ENCODE measurements at regions not wholly inside any gene's neighbourhood (a gene's known extent, or its start where the extent isn't known, plus 50 kb on each side); places are given as distances from the start of the nearest gene placed in this dataset.
"Not testable (repeated sequence)": the region's sequence is repeated elsewhere in the genome, so short reads cannot be mapped to it uniquely, and the experiment has no call there.

DNA sequence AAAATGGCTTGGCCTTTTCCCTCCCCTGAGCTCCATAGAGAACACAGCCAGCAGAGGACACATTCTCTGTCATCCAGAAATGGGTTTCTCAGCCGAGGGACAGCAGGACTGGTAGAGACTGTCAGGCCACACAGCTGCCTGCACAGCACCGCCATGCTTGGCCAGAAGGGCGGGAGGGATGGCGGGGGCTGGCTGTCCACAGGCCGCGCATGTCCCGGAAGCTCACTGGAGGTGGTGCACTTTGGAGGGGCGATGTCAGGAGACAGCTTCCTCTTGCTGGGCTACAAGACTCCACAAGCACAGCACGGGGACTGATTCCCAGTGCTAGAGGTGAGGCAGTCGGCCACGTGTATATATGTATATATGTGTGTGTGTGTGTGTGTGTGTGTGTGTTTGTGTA lies 125.3 kb downstream of the GOLGA6L4 start:
- H3K4me3 ChIP-seq (ENCODE audit: low read depth, low read length) = not testable (repeated sequence)

DNA sequence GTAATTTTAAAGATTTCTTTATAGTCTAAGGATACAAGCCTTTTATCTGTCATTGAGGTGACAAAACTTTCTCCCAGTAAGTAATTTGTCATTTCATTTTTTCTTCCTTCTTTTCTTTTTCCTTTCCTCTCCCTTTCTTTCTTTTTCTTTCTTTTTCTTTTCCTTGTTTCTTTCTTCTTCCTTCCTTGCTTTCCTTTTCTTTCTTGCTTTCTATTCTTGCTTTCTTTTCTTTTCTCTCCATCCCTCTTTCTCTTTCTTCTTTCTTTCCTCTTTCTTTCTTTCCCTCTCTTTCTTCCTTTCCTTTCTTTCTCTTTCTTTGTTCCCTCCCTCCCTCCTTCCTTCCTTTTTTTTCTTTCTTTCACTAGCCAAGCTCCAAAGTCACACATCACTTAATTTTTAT lies 148.8 kb downstream of the GOLGA6L4 start:
- H3K4me3 ChIP-seq (ENCODE audit: low read depth, low read length) = not testable (repeated sequence)

More for the DNA sequence above, 125.3 kb downstream of the GOLGA6L4 start:
- not testable (repeated sequence) for DNase-seq (ENCODE audit: low read depth)

DNA sequence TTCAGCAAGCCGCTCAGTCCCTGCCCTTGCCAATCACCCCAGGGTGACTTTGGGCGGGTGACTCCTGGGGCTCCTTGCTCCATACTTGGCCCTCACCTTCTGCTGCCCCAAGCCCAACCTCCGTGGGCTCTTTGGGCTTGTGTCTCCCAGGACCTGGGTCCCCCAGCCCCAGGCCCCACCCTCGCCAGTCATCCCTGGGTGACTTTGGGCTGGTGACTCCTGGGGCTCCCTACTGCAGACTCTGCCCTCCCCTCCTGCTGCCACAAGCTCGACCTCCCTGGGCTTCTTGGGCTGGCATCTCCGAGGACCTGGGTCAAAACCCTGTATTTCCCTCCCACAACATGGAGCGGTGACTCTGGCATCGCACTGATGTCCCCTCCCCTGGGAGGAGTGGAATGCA lies 151.5 kb downstream of the GOLGA6L4 start:
- no peak overlapping the region for H3K4me3 ChIP-seq (ENCODE audit: low read depth, low read length)
- DNase-seq (ENCODE audit: low read depth) = no peak

More for the DNA sequence above, 148.8 kb downstream of the GOLGA6L4 start:
- not testable (repeated sequence) for DNase-seq (ENCODE audit: low read depth)

DNA sequence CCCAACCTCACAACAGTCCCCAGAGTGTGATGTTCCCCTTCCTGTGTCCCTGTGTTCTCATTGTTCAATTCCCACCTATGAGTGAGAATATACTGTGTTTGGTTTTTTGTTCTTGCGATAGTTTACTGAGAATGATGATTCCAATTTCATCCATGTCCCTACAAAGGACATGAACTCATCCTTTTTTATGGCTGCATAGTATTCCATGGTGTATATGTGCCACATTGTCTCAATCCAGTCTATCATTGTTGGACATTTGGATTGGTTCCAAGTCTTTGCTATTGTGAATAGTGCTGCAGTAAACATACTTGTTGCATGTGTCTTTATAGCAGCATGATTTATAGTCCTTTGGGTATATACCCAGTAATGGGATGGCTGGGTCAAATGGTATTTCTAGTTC lies 152.6 kb downstream of the GOLGA6L4 start:
- DNase-seq (ENCODE audit: low read depth); H3K4me3 ChIP-seq (ENCODE audit: low read depth, low read length): not testable (repeated sequence)

DNA sequence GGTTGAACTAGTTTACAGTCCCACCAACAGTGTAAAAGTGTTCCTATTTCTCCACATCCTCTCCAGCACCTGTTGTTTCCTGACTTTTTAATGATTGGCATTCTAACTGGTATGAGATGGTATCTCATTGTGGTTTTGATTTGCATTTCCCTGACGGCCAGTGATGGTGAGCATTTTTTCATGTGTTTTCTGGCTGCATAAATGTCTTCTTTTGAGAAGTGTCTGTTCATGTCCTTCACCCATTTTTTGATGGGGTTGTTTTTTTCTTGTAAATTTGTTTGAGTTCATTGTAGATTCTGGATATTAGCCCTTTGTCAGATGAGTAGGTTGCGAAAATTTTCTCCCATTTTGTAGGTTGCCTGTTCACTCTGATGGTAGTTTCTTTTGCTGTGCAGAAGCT lies 153.1 kb downstream of the GOLGA6L4 start:
- H3K4me3 ChIP-seq (ENCODE audit: low read depth, low read length); DNase-seq (ENCODE audit: low read depth): not testable (repeated sequence)

DNA sequence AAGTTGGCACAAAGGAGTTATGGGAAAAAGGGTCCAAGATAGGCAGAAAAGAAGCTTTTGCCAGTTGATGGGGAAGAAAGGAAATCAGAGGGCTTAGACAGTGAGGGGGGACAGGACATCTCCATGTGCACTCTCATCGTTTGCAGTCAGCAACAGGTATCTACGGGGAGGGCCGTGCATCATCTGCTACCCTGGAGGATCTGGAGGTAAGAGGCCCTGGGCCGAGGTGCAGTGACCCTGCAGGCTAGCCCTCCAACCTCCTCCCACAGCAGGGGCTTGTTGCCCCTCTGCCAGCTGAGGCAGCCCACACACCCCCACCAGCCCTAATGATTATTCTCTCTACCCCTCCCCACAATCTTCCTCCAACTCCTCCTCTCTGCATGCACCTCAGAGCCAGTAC lies 154.8 kb downstream of the GOLGA6L4 start:
- H3K4me3 ChIP-seq (ENCODE audit: low read depth, low read length); DNase-seq (ENCODE audit: low read depth): not testable (repeated sequence)

DNA sequence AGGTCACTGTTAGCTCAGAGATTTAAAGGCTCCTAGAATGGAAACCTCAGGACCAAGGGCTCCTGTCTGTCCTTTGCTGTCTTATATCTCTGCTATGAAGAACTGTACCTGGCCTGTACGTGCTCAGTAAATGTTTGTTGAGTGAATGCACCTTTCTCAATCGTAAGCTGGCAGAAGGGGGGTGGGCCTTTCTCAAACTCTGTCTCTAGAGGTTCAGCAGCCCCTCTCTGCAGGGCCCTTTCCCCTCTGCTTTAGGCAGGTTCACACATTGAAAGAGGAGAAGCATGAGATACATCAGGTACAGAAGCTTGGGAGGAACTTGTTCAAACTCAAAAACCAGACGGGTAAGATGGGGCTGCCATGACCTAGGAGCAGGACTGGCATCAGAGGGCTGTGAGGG lies 155.6 kb downstream of the GOLGA6L4 start:
- H3K4me3 ChIP-seq (ENCODE audit: low read depth, low read length) = no peak overlapping the region
- DNase-seq (ENCODE audit: low read depth) = no peak

DNA sequence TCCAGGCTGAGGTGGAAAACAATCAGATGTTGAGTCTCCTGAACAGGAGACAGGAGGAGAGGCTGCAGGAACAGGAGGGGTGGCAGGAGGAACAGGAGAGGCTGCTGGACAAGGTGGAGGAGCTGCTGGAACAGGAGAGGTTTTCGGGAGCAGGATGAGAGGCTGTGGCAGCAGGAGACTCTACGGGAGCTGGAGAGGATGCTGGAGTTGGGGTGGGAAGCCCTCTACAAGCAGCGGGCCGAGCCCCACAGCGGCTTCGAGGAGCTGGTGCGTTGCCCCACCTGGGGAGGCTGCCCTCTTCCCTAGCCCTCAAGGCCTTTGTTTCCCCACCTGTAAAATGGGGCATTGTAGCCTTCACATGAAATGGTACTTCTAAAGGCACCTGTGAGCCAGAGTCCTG lies 156.4 kb downstream of the GOLGA6L4 start:
- not testable (repeated sequence) for DNase-seq (ENCODE audit: low read depth); H3K4me3 ChIP-seq (ENCODE audit: low read depth, low read length)

DNA sequence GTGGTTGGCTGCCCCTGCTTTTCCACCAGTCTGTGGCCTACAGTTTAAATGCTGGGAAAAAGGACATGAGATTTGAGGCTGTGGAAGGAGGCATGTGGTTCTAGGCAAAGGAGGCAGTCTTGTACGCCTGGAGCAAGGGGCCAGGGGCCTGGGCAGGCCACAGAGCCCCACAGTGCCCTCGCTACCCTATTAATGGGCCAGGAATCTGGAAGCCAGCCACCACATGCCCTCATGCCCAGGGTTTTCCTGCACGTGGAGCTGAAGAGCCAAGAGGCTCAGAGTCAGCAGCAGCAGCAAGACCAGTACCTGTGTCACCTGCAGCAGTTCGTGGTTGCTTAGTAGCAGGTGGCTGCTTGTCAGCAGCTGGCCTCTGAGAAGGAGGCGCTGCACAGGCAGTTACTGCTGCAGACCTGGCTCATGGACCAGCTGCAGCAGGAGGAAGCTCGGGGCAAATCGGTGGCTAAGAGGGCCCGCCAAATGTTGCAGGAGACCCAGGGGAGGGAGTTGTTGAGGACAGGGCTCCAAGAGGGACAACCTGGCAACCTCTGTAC lies 157.9 kb downstream of the GOLGA6L4 start:
- H3K4me3 ChIP-seq (ENCODE audit: low read depth, low read length); DNase-seq (ENCODE audit: low read depth): not testable (repeated sequence)

DNA sequence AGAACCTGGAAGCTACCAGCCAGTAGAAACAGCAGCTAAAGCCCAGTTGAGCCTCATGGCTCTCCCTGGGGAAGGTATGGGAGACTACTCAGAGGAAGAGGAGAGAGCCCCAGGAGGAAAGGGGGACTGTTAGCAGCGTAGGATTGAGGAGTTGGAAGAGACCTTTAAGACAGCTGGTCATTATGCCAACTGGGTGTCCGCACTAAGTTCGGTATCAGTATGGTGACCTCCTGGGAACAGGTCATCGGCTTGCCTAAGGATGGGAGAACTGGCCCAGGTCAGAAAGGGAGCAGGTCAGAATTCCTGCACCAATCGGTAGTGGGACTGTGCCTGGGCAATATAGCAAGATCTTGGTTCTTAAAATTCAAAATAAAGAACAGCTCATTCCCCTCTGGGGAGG lies 158.4 kb downstream of the GOLGA6L4 start:
- DNase-seq (ENCODE audit: low read depth); H3K4me3 ChIP-seq (ENCODE audit: low read depth, low read length): not testable (repeated sequence)

DNA sequence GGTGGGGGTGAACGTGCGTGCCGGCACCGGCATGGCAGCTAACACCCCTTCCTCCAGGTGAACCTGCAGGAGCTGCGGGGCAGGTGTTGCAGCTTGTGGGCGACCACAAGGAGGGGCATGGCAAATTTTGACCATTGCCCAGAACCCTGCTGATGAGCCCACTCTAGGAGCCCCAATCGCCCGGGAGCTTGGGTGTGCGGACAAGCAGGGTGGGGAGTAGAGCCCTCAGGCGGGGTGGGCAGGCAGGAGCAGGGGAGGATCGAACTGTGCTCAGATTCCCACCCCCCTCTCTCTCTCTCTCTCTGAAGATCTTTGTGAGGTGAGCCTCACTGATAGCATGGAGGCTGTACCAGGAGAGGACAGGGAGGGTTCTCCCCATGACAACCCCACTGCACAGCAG lies 159.8 kb downstream of the GOLGA6L4 start:
- not testable (repeated sequence) for H3K4me3 ChIP-seq (ENCODE audit: low read depth, low read length); DNase-seq (ENCODE audit: low read depth)

DNA sequence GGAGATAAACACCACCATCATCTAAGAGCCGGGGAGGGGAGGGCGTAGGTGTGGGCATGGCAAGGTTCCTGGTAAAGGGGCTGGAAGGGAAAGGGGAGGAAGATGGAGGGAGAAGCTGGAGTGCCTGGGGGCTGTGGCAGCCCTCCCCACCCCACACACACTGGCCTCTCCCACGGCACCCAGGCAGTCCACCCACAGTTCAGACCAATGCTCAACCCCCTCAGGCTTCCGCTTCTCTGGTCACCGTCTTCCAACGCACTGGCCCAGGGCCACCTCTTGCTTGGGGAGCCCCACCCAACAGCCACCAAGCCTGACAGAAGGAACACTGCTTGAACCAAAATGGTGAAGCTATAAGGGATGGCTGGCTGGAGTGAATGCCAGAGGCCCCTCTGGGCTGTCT lies 160.3 kb downstream of the GOLGA6L4 start:
- DNase-seq (ENCODE audit: low read depth); H3K4me3 ChIP-seq (ENCODE audit: low read depth, low read length): not testable (repeated sequence)

DNA sequence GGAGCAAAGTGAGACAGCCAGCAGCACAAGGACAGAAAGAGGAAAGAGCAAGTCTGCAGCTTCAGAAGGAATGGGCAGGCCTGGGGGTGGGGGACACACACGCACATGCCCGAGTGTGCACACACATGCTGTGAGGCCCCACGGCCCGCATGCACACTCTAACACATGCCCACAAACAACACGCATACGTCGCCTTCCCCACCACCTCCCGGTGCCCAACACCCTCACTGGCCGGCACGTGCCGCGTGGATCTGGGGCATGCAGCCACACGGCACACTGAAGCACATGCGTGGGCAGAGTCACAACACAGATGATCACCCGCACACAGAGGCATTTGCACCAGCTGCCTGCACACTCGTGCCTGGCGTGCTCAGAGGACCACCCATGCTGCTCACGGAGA lies 161.5 kb downstream of the GOLGA6L4 start:
- not testable (repeated sequence) for H3K4me3 ChIP-seq (ENCODE audit: low read depth, low read length); DNase-seq (ENCODE audit: low read depth)

DNA sequence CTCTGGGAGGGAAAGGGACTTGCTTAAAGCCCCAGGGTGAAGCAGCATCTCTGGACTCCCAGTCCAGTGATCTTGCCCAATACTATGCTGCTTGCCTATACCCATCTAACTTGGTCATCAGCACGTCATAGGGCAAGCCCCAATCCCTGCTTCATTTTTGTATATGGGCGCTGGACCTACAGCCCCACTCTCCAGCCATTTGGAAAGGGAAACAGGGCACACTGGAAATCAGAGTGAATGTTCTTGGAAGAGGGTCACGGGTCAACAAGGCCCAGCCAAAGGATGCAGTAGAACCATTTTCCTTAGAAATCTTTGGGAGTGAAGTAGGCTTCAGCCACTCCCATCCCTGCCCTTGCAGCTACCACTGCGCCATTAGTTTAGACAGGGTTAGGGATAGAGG lies 162.5 kb downstream of the GOLGA6L4 start:
- DNase-seq (ENCODE audit: low read depth); H3K4me3 ChIP-seq (ENCODE audit: low read depth, low read length): not testable (repeated sequence)

DNA sequence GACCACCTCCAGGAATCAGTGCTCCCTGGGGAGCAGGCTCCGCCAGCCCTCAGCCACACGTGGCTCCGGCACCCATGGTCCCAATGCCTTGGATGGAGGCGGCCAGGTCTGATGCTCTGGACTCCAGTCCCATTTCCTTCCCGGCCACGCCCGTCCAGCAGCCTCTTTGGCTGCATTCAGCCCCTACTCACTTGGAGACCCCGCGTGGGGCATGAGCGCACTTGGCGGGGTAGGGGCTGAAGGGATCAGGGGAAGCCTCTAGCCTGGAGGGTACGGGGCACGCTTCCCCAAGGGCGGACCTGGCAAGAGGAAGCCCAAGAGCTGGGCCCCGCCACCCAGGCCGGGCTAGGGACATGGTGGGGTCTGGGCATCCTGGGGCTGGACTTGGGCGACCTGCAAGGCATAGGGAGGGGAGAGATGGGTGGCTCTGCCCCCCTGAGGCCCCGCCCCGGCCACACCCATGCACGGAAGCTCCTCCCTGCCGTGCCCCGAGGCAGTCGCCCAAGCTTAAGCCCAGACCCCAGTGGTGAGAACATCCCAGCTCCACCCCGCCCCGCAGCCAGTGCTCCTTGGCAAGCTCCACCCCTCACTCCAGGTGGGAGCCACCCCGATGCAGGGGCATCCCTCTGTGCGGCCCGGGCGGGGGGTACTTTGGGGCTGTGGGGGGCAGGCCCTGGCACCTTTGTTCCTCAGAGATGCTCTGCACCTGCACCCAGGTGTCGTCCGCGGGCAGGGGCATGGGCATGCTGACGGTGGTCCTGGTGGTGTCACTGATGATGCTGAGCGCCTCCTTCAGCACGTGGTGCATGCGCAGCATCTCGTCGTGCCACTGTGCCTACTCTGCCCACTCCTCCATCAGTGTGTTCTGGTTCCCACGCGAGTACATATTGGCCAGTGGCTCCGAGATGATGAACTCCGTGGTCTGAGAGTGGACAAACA lies 163.5 kb downstream of the GOLGA6L4 start:
- no peak for DNase-seq (ENCODE audit: low read depth)
- no peak overlapping the region for H3K4me3 ChIP-seq (ENCODE audit: low read depth, low read length)

DNA sequence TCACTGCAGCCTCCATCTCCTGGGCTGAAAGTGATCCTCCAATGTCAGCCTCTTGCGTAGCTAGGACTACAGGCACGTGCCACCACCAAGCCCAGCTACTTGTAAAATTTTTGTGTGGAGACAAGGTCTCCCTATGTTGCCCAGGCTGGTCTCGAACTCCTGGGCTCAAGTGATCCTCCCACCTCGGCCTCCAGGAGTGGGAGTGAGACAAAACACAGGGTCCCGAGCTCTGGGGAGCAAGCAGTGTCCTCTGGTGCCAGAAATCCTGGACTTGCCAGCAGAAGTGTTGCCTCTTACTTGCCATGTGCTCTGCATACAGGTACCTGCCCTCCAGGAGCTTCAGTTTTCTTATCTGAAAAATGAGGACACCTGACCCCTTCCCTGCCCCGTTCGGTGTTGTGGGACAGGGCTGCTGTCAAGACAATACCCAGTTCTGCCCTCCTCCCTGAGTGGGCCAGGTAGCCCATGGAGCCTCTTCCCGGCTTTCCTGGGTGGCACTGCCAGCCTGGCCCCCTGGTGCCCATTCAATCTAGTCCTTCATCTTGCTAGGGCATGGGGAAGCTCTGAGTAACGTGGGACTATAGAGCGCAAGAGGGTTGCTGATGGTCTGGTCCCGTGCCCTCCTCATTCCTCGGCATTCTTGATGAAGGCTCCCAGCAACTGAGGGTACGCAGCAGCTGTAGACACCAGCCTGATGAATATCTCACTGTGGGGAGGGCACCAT lies 164.6 kb downstream of the GOLGA6L4 start:
- H3K4me3 ChIP-seq (ENCODE audit: low read depth, low read length) = no peak overlapping the region
- DNase-seq (ENCODE audit: low read depth) = no peak

DNA sequence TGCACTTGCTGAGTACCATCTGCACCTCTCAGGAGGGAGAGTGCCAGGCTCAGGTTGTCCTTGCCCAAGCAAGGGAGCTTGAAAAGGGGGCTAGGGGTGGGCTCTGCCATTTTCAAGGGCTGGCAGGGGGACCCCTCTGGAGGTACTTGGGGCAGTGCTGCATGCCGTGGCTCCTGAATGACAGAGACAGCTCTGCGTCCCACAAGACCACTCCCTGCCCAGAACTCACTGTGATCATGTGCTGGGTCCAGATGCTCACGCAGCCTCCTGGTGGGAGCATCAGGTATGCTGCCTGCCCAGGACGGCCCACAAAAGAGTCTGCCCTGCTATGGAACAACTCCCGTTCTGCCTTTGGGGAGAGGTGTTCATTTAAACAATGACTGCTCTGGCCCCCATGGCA lies 165.2 kb downstream of the GOLGA6L4 start:
- H3K4me3 ChIP-seq (ENCODE audit: low read depth, low read length) = no peak overlapping the region
- DNase-seq (ENCODE audit: low read depth) = no peak

DNA sequence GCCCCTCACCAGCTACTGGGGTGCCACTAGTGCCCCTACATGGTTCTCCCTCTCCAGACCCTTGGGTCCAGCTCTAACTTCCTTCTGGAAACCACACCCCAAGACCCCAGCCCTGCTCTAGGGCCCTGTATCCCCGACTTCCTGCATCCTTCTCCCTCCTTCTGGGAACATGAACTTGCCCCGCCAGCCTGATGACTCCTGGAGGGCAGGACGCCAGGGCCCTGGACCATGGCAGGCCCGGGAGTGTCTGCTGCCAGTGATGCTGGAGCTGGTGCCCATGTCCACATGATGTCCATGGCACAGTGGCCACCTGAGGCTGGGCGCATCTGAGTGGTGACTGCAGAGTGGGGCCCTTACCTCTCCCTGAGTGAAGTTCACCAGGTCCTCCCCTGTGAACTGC lies 165.9 kb downstream of the GOLGA6L4 start:
- not testable (repeated sequence) for DNase-seq (ENCODE audit: low read depth); H3K4me3 ChIP-seq (ENCODE audit: low read depth, low read length)

DNA sequence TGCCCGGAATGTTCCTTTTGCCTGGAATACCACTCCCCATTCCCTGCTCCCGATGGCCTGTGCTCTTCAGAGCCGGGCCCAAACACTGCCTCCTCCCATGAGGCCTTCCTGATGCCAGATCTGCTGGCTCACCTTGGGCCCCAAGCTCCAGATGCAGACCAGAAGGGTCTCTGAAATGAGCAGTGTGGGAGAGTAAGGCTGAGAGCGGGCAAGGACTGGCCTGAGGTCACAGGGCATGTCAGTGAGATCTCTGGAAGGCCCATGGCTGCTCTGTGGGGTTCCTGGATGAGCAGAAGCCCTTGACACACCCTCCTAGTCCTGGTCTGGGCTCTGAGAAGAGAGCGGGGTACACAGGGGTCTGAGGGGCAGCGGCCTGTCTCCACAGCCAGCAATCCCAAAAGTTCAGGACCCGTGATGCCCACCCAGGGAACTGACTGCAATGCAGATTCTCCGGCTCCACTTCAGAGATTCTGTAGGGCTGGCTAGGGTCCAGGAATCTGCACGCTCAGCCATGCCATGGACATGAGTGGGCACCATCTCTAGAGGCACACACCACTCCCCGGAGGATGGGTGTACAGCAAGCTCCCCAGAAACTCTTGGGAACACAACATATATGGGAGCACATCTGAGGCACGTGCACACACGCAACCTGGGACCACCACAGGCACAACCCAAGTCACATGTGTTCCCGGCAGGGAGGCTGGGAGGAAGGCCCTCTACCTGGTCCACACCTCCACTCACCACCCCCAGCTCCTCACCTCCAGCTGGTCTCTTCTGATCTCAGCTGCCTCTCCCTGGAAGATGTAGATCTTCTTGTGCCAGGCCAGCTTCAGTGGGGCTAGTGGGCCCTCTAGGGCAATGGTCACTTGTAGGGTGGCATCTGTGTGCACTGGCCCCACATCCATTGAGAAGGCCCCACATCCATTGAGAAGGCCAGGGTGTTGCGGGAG lies 166.6 kb downstream of the GOLGA6L4 start:
- not testable (repeated sequence) for DNase-seq (ENCODE audit: low read depth); H3K4me3 ChIP-seq (ENCODE audit: low read depth, low read length)
